ENCODE measurements at regions not wholly inside any gene's neighbourhood (a gene's known extent, or its start where the extent isn't known, plus 50 kb on each side); places are given as distances from the start of the nearest gene placed in this dataset.
A peak's percentile ranks its signal among the peaks of the same experiment; 100 is the strongest.

DNA sequence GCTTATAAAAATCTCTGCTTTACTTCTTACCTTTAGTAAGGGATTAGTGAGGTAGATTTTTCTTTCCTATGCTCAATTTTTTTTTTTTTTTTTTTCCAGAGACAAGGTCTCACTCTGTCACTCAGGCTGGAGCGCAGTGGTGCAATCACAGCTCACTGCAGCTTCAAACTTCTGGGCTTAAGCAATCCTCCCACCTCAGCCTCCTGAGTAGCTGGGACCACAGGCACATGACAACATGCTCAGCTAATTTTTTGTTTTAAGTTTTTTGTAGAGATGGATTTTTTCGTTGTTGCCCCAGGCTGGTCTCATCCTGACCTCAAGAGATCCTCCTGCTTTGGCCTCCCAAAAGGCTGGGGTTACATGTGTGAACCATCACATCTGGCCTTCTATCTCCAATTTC, 58.9 kb upstream of the RREB1 start:
- Histone ChIP-seq H3K36me3 (no peaks in the 10 kb centered on the region), H3K9me3 (no peaks in the 10 kb centered on the region), H3K27ac (no peak overlapping the region), H3K4me1 (peaks cover 0 to 63% (median 23%) of the 10 kb centered on the region in 6 donors), H3K4me3 (no peak overlapping the region), H3K27me3 (replicated peaks in 1 of 7) (peaks cover 0 to 17% (median 0%) of the 10 kb centered on the region in 7 donors)
- DNase-seq: no peak
- intact Hi-C loops (cut with DNase I; ENCODE audit: low total_unique reads): no loop called here
- 53 to 98% (median 72%) methylated on average over 2 of the region's 2 CpGs for WGBS, 5 donors
- TF ChIP-seq POLR2A (IDR thresholded peaks at IDR 0.05): no peak
- no peak for TF ChIP-seq POLR2AphosphoS5 (IDR thresholded peaks at IDR 0.05)
- TF ChIP-seq, protein P1, sequence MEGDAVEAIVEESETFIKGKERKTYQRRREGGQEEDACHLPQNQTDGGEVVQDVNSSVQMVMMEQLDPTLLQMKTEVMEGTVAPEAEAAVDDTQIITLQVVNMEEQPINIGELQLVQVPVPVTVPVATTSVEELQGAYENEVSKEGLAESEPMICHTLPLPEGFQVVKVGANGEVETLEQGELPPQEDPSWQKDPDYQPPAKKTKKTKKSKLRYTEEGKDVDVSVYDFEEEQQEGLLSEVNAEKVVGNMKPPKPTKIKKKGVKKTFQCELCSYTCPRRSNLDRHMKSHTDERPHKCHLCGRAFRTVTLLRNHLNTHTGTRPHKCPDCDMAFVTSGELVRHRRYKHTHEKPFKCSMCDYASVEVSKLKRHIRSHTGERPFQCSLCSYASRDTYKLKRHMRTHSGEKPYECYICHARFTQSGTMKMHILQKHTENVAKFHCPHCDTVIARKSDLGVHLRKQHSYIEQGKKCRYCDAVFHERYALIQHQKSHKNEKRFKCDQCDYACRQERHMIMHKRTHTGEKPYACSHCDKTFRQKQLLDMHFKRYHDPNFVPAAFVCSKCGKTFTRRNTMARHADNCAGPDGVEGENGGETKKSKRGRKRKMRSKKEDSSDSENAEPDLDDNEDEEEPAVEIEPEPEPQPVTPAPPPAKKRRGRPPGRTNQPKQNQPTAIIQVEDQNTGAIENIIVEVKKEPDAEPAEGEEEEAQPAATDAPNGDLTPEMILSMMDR (IDR thresholded peaks at IDR 0.05 in 8 of 11, conservative IDR thresholded peaks at IDR 0.05 in 3 of 11): no peak

DNA sequence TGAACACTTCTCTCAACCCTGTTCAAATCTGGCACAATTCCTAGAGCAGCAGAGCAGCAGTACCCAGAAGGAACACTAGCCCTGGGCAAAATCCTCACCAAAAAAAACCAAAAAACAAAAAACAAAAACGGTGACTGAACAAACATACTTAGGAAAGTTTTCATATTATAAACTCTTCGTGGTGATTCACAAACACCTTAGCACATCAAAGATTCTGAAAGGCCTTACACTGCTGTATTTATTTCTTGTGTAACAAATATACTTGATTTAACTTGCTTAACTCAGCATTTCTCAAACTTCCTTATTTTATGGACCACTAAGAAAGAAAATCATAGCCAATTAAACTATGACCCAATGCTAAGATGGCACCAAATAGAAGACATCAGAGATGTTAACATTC, 57.8 kb upstream of the RREB1 start:
- TF ChIP-seq, protein P1 (IDR thresholded peaks at IDR 0.05 in 8 of 11, conservative IDR thresholded peaks at IDR 0.05 in 3 of 11): no peak
- no peak for TF ChIP-seq POLR2AphosphoS5 (IDR thresholded peaks at IDR 0.05)
- no peak for TF ChIP-seq POLR2A (IDR thresholded peaks at IDR 0.05)
- DNase-seq: no peak
- Histone ChIP-seq H3K27ac (peak overlapping the region in 3 of 8 donors; percentile 85 to 91 (median 88)), H3K4me1 (peaks cover 0 to 63% (median 23%) of the 10 kb centered on the region in 6 donors), H3K9me3 (no peaks in the 10 kb centered on the region), H3K27me3 (replicated peaks in 1 of 7) (peaks cover 0 to 17% (median 0%) of the 10 kb centered on the region in 7 donors), H3K36me3 (no peaks in the 10 kb centered on the region), H3K4me3 (no peak overlapping the region)
- intact Hi-C loops (cut with DNase I; ENCODE audit: low total_unique reads): no loop called here
- 61 to 79% (median 75%) methylated on average over 2 of the region's 2 CpGs for WGBS, 5 donors

DNA sequence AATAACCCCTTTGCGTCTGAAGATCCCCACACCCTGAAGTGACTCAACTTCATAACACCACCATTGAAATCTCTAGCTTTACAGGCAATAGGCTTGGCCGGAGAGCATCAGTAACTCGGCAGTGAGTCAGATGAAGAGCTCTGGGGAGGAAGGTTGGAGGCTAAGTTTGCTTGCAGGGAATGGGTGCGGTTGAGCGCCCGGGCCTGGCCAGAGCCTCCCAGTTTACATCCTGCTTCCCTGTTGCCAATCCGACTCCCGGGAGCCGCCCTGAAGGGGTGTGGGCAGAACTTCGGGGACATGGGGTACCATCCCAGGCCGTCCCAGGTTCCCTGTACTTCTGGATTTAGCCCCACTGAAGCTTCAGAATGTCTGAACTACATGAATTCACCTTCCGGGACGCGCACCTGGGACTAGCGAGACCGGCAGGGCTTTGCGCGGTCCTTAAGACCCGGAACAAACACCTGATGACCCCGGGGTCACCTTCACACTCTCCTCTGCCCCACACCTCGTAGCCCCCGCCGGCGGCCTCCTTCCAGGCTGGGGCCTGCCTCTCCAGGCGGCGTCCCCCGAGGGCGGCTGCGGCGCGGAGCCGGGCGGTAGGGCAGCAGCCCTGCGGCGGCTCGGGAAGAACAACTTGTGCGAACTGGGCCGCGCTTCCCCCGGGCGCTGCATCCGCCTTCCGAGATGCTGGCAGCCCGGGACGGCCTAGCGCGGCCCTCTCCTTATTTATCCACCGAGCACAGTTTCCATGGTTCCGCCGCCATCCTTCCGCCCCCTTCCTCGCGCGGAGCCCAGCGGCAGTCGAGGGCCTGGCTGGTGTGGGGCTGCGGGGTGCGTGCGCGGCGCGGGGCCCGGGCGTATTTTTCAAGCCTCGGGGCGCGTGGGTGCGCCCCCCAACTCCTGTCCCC, 56.6 kb upstream of the RREB1 start:
- WGBS, 5 donors: 14 to 35% (median 18%) methylated on average over 29 to 68 of the region's 68 CpGs
- no peaks in the 10 kb centered on the region for H3K9me3 ChIP-seq
- peaks cover 0 to 17% (median 0%) of the 10 kb centered on the region in 7 donors for H3K27me3 ChIP-seq (replicated peaks in 1 of 7)
- intact Hi-C loops (cut with DNase I; ENCODE audit: low total_unique reads): no loop called here
- H3K36me3 ChIP-seq: no peaks in the 10 kb centered on the region
- H3K4me3 ChIP-seq: peak overlapping the region; percentile 70 to 95 (median 74)
- DNase-seq: peak; percentile 91
- H3K27ac ChIP-seq: peak overlapping the region; percentile 67 to 91 (median 84)
- TF ChIP-seq, protein P1 (IDR thresholded peaks at IDR 0.05 in 8 of 11, conservative IDR thresholded peaks at IDR 0.05 in 3 of 11): peak in 1 of 11 experiments; percentile 4
- TF ChIP-seq POLR2AphosphoS5 (IDR thresholded peaks at IDR 0.05) (peak in 2 of 3 donors; percentile 21 to 38), POLR2A (IDR thresholded peaks at IDR 0.05) (no peak)
- H3K4me1 ChIP-seq: peaks cover 0 to 63% (median 23%) of the 10 kb centered on the region in 6 donors
